HFF-Myc (cell line): ENCODE measurements at regions not wholly inside any gene's neighbourhood (a gene's known extent, or its start where the extent isn't known, plus 50 kb on each side); places are given as distances from the start of the nearest gene placed in this dataset.

Experiments used
- DNase-seq: peaks from one replicate; pipeline ENCODE4 v3.0.0-alpha.2; 2011; ENCODE audit warnings: low read depth; ENCODE audit errors: extremely low read depth
- H3K4me3 ChIP-seq: replicated peaks from 2 replicates; pipeline ENCODE4 v1.5.1; 2011; ENCODE audit warnings: low read depth, mild to moderate bottlenecking, control low read depth, low read length
- TF ChIP-seq, protein P1 (sequence below): IDR thresholded peaks from 2 replicates; pipeline ENCODE4 v1.5.1; 2012; ENCODE audit warnings: mild to moderate bottlenecking, low read depth, low read length, control low read depth; ENCODE audit errors: missing control alignments

- H3K4me3 ChIP-seq = no peak overlapping the region
- TF ChIP-seq, protein P1, sequence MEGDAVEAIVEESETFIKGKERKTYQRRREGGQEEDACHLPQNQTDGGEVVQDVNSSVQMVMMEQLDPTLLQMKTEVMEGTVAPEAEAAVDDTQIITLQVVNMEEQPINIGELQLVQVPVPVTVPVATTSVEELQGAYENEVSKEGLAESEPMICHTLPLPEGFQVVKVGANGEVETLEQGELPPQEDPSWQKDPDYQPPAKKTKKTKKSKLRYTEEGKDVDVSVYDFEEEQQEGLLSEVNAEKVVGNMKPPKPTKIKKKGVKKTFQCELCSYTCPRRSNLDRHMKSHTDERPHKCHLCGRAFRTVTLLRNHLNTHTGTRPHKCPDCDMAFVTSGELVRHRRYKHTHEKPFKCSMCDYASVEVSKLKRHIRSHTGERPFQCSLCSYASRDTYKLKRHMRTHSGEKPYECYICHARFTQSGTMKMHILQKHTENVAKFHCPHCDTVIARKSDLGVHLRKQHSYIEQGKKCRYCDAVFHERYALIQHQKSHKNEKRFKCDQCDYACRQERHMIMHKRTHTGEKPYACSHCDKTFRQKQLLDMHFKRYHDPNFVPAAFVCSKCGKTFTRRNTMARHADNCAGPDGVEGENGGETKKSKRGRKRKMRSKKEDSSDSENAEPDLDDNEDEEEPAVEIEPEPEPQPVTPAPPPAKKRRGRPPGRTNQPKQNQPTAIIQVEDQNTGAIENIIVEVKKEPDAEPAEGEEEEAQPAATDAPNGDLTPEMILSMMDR = no peak
- DNase-seq = no peak
Observed at GRCh38 chr2:76083248-76083647, 372.5 kb upstream of the GCFC2 start.

GRCh38 chr2:76082509-76082908 is 371.8 kb upstream of the GCFC2 start:
- DNase-seq = no peak
- TF ChIP-seq, protein P1 = no peak
- no peak overlapping the region for H3K4me3 ChIP-seq

DNA sequence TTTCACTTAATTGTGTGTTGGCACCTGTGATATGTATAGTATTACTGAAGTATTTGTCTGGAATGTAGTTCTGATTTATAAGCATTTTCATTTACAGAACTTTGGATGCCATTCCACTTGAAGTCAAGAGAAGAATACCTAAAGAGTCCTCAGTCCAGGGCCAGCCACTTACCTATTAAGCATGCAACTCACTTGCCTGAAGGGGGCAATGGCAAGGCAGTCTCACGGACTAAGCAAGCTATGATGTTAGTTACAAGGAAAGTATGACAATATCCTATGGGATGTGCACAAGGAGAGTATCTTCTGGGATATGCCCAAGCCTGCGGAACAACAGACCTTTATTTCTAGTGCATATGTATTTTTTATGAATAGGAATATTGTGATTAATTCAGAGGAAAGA is 369.4 kb upstream of the GCFC2 start:
- H3K4me3 ChIP-seq = no peak overlapping the region
- TF ChIP-seq, protein P1 = no peak
- DNase-seq = no peak

- no peak for DNase-seq
- H3K4me3 ChIP-seq = no peak overlapping the region
- TF ChIP-seq, protein P1 = no peak
Observed at GRCh38 chr2:76075126-76075525, 364.4 kb upstream of the GCFC2 start.

GRCh38 chr2:76073992-76074604 is 363.4 kb upstream of the GCFC2 start:
- no peak for DNase-seq
- no peak overlapping the region for H3K4me3 ChIP-seq
- TF ChIP-seq, protein P1 = no peak

DNA sequence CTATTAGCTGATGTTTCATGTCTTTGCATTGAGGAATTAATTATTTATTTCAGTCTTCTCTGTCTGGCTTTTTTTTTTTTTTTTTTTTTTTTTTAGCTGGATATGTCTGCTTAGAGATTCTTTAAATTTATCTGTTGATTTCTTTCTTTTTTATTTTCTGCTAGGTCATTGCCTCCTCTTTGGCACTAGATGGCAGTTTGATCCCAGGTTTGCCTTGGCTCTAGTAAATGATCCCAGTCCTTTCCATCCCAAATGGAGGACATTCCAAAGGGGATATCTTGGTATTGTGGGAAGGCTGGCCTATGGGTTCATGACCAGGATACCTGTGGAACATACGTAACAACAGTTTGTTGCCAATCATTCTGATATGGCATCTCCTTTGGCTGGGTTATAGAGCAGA is 339.5 kb upstream of the GCFC2 start:
- H3K4me3 ChIP-seq = no peak overlapping the region
- TF ChIP-seq, protein P1 = no peak
- DNase-seq = no peak

- no peak for DNase-seq
- TF ChIP-seq, protein P1 = no peak
- H3K4me3 ChIP-seq = no peak overlapping the region
Observed at GRCh38 chr2:76044701-76045100, 334.0 kb upstream of the GCFC2 start.
